ENCODE measurements at regions not wholly inside any gene's neighbourhood (a gene's known extent, or its start where the extent isn't known, plus 50 kb on each side); places are given as distances from the start of the nearest gene placed in this dataset.

- H3K9ac ChIP-seq (replicated peaks; ENCODE audit: extremely low read depth, insufficient read depth, low read length): no peak overlapping the region
- H3K27me3 ChIP-seq (ENCODE audit: control insufficient read depth in 2 of 2, insufficient read depth in 2 of 2, low read length in 2 of 2): no peaks in the 10 kb centered on the region
- ChIA-PET POLR2A (no interaction called here), CTCF (no interaction called here)
- H3K36me3 ChIP-seq (ENCODE audit: control insufficient read depth in 2 of 2, extremely low read depth in 1 of 2, insufficient read depth in 2 of 2, low read length in 2 of 2): no peaks in the 10 kb centered on the region
- no peaks in the 10 kb centered on the region for H3K9me3 ChIP-seq (replicated peaks; ENCODE audit: control insufficient read depth, insufficient read depth, low read length)
- TF ChIP-seq EZH2 (IDR thresholded peaks at IDR 0.05; ENCODE audit: borderline replicate concordance, low read depth, low read length, severe bottlenecking) (no peak), POLR2A (IDR thresholded peaks at IDR 0.05; ENCODE audit: low read depth, low read length) (no peak), GATA2 (IDR thresholded peaks at IDR 0.05; ENCODE audit: insufficient read depth, insufficient read length, low read depth, low read length) (no peak), POLR2AphosphoS5 (IDR thresholded peaks at IDR 0.05; ENCODE audit: insufficient read depth, low read depth, low read length) (no peak), FOS (IDR thresholded peaks at IDR 0.05; ENCODE audit: borderline replicate concordance, insufficient read depth, low read length) (no peak), MYC (IDR thresholded peaks at IDR 0.05; ENCODE audit: low read depth, low read length) (no peak), CTCF (IDR thresholded peaks at IDR 0.05; ENCODE audit: extremely low read depth in 1 of 2, insufficient read depth in 1 of 2, low read depth in 1 of 2, low read length in 2 of 2) (no peak), JUN (IDR thresholded peaks at IDR 0.05; ENCODE audit: borderline replicate concordance, insufficient read depth, insufficient read length, low read depth) (no peak)
- TF ChIP-seq, protein P1, sequence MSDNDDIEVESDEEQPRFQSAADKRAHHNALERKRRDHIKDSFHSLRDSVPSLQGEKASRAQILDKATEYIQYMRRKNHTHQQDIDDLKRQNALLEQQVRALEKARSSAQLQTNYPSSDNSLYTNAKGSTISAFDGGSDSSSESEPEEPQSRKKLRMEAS (IDR thresholded peaks at IDR 0.05; ENCODE audit: insufficient read depth, insufficient read length): no peak
- no peak overlapping the region for H3K4me2 ChIP-seq (ENCODE audit: insufficient read depth, low read length)
- H3K79me2 ChIP-seq (ENCODE audit: control insufficient read depth, insufficient read depth, low read length): no peaks in the 10 kb centered on the region
- no peak overlapping the region for H3K4me3 ChIP-seq (replicated peaks in 1 of 3; ENCODE audit: insufficient read depth in 1 of 3, low read depth in 1 of 3, low read length in 3 of 3)
- intact Hi-C loops (cut with micrococcal nuclease): no loop called here
- H2AFZ ChIP-seq (ENCODE audit: low read depth, low read length): no peak overlapping the region
- H4K20me1 ChIP-seq (replicated peaks; ENCODE audit: control insufficient read depth, extremely low read depth, insufficient read depth, low read length): no peaks in the 10 kb centered on the region
- no peaks in the 10 kb centered on the region for H3K4me1 ChIP-seq (ENCODE audit: control insufficient read depth, extremely low read depth, insufficient read depth, low read length)
- FAIRE-seq: no peak
- H3K9me1 ChIP-seq (replicated peaks; ENCODE audit: control insufficient read depth, extremely low read depth, insufficient read depth, low read length): no peaks in the 10 kb centered on the region
- DNase-seq (ENCODE audit: low read depth, low spot score): no peak
- BruUV-seq (replicated peaks): no TSS peak
- dilution Hi-C loops (cut with MboI; ENCODE audit: extremely low pct_ligation_motif_present, low sequenced_read_pairs): no loop called here
- H3K27ac ChIP-seq (ENCODE audit: insufficient read depth, low read depth, low read length): no peak overlapping the region
Observed at GRCh38 chr2:117587310-117587709, 227.2 kb upstream of the DDX18 start.
